ENCODE measurements at regions not wholly inside any gene's neighbourhood (a gene's known extent, or its start where the extent isn't known, plus 50 kb on each side); places are given as distances from the start of the nearest gene placed in this dataset.

GRCh38 chr1:229002037-229002436 lies 266.8 kb downstream of the RHOU start:
- TF ChIP-seq CTCF (conservative IDR thresholded peaks at IDR 0.05; ENCODE audit: low read depth in 2 of 2) (no peak), EZH2phosphoT487 (IDR thresholded peaks at IDR 0.05; ENCODE audit: unreplicated experiment) (no peak)

All from GM23338 (cell line).